IPS-18c (cell line): ENCODE measurements at regions not wholly inside any gene's neighbourhood (a gene's known extent, or its start where the extent isn't known, plus 50 kb on each side); places are given as distances from the start of the nearest gene placed in this dataset.

Experiments used
- H3K4me3 ChIP-seq: 2 replicates; pipeline ENCODE4 v1.7.0; 2013; ENCODE audit warnings: low read depth, mild to moderate bottlenecking, low read length, moderate library complexity; ENCODE audit not compliant: insufficient read depth
- H3K9me3 ChIP-seq: one replicate; pipeline ENCODE4 v1.6.1; 2013; ENCODE audit warnings: mild to moderate bottlenecking, low read length, moderate library complexity; ENCODE audit not compliant: control insufficient read depth, insufficient read depth

GRCh38 chr7:91323626-91324158 lies 59.5 kb downstream of the FZD1 start:
- Histone ChIP-seq H3K4me3 (no peak overlapping the region), H3K9me3 (no peaks in the 10 kb centered on the region)

DNA sequence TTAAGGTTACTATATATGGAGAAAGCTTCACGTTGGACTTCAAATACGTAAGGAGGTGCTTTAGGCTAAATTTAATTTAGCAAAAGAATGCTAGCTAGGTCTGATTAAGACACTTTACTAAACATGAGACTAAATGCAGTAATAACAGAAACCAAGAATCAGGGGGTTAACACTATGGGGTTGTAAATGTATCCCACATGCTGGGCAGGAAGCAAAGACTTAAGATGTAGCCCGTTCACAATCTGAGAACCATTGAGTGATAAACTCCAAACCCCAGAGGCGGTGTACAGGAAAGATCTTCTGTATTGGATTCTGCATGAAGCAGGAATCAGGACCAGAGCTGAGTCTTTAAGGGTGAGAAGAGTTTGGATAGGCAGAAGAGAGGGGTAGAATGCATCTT lies 60.4 kb downstream of the FZD1 start:
- Histone ChIP-seq H3K9me3 (no peaks in the 10 kb centered on the region), H3K4me3 (no peak overlapping the region)

DNA sequence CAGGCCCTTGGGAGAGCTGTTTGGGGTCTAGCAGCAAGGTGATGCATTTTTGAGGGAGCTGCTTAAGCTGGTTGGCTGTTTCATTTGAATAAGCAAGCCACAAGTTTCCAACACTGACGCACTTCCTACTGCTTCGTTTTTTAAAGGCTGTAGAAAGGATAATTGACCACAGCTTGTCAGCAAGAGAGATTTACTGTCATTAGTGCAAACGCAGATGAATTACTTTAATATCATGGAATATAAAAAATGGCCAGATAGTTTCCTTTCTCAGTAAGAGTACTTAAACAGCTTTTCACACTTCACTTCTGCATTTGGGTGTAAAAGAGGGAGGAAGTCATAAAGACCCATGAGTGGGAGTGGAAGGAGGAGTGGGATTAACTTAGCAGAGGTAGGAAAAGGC lies 61.5 kb downstream of the FZD1 start:
- Histone ChIP-seq H3K9me3 (no peaks in the 10 kb centered on the region), H3K4me3 (no peak overlapping the region)

DNA sequence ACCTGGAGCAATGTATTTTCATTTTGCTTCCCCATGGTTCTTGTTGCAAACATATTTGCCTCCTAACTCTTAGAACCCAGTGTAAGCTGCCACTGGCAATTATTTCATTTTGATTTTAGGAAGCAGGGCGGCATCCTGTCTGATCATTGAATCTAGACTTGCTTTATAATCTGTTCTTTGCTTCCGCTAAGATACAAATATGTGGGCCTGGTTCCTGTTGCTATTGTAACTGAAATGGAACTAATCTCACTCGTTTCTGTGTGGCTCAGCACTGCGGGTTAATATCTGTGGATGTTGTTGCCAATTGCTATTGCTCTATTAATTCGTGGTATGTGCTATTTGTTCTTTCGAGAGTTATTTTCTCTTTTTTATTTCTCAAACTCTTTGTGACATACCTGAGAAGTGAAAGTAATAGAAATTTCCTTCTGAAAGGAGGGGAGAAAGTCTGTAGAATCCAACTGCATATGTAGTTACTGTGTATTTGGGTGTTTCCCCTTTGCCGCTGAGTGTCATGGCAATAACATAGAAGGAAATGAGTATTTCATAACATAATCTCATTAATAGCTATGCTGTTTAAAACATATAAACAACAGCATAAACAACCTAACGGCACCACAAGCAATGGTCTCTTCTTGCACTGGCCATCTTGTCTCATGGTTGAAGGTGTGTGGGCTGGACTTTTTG lies 62.4 kb downstream of the FZD1 start:
- no peak overlapping the region for H3K4me3 ChIP-seq
- no peaks in the 10 kb centered on the region for H3K9me3 ChIP-seq

- no peak overlapping the region for H3K4me3 ChIP-seq
- no peaks in the 10 kb centered on the region for H3K9me3 ChIP-seq
Measured at GRCh38 chr7:91327346-91327745, 63.1 kb downstream of the FZD1 start.

DNA sequence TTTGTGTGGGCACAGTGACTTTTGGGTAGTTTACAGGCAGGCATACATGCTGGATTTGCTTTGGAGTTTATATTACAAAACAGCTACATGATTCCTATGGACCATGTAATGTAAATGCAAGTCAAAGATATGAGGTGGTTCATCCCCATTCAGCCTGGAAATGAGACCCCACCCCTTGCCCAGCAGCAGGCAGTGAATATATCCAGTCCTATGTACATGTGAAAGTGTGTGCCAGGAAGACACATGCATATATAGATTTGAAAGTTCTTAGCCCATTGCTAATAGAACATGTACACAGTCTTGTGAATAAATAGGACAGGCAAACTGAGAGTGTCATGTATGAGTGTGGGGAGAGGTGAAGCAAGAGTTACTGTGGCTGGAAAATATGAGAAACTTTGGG lies 65.3 kb downstream of the FZD1 start:
- no peak overlapping the region for H3K4me3 ChIP-seq
- H3K9me3 ChIP-seq = no peaks in the 10 kb centered on the region

DNA sequence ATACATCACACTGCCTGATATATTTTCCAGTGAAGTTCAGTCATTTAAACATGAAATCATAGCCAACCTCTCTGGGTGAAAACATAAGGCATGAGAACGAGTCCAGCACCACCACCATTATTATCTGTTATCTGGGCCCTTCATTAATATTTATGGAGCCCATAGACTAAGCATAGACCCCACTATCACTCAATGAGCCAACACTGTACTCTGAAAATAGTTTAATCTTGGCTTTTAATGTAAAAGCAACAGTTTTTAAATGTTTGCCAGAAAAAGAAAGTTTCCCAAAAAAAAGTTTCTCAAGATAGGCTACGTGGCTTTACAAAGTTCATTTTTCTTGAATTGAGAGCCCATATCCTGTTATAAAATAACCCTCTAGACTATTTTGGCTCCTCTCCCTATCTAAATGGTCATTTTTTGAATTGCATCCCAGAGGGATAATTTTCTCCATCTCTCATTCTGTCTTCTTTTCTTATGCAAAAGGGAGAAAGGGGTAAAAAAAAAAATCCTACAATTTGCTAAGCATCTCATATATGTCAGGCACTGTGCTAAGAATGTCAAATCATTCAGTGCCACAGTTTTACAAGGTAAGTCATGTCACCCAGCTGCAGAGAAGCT lies 66.1 kb downstream of the FZD1 start:
- H3K9me3 ChIP-seq = no peaks in the 10 kb centered on the region
- H3K4me3 ChIP-seq = no peak overlapping the region

DNA sequence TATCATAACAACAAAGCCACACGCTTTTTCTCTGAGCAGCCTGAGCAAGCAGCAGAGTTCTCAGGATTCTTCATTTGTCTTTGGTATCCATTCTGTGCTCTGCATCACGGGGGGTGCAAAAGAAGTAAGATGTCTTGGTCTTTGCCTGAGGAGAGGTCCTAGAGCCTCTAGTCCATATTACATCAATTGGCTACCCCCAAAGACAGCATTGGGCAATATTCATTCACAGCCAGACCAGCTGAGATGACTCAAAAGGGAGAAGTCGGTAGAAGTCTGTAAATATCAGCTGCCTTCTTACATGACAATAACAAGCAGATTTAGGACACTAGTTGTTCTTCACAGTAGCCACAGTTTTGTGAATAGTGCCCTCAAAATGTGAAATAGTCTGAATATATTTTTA lies 66.6 kb downstream of the FZD1 start:
- H3K4me3 ChIP-seq = no peak overlapping the region
- no peaks in the 10 kb centered on the region for H3K9me3 ChIP-seq

GRCh38 chr7:91336106-91336505 lies 71.9 kb downstream of the FZD1 start:
- H3K4me3 ChIP-seq = no peak overlapping the region
- H3K9me3 ChIP-seq = no peaks in the 10 kb centered on the region

GRCh38 chr7:91338226-91339020 lies 74.2 kb downstream of the FZD1 start:
- Histone ChIP-seq H3K4me3 (no peak overlapping the region), H3K9me3 (no peaks in the 10 kb centered on the region)

DNA sequence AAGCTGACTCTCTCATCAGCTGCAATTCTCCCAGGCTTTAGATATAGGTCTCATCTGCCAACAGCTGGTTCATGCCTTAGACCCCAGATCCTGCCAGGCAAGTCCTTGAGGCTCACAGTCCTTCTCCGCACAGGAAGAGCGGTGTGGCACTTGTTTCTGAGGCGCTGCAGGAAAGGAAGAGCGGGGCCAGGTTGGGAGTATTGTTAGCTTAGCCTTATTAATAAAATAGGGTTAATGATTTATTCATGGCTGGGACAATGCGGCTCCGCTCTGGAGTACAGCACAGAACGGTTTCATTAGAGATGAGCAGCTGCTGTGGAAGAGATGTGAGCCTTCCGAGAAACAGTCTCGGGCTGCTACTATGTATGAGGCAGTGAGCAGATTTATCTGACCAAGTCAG lies 78.1 kb downstream of the FZD1 start:
- Histone ChIP-seq H3K9me3 (no peaks in the 10 kb centered on the region), H3K4me3 (no peak overlapping the region)

DNA sequence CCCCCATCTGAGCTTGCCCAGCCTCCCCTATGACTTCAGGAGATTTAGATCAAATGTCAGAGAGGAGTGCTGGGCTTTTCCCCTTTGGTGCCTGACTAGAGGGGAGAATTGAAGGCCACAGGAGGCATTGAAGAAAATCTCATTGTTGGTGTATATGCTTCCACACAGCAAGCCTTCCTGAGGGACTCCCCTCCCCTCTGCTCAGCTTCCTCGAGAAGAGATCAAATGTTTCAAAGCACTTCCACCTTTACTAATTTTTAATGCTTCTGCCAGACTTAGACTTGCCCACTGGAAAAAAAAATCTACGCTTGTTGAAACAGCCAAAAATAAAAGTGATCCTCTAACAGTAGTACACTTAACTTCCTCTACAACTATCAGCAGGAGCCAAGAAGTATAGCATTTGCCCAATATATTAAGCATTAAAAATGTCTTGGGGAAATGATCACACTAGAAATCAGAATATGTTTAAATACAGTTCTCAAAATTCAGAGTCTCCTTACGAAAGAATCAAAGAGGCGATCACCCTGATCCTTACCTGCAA lies 79.3 kb downstream of the FZD1 start:
- Histone ChIP-seq H3K9me3 (no peaks in the 10 kb centered on the region), H3K4me3 (no peak overlapping the region)

GRCh38 chr7:91343996-91344629 lies 79.9 kb downstream of the FZD1 start:
- H3K9me3 ChIP-seq = no peaks in the 10 kb centered on the region
- no peak overlapping the region for H3K4me3 ChIP-seq

GRCh38 chr7:91344911-91345310 lies 80.7 kb downstream of the FZD1 start:
- no peaks in the 10 kb centered on the region for H3K9me3 ChIP-seq
- H3K4me3 ChIP-seq = no peak overlapping the region

- Histone ChIP-seq H3K4me3 (no peak overlapping the region), H3K9me3 (no peaks in the 10 kb centered on the region)
Measured at GRCh38 chr7:91345449-91345848, 81.2 kb downstream of the FZD1 start.

DNA sequence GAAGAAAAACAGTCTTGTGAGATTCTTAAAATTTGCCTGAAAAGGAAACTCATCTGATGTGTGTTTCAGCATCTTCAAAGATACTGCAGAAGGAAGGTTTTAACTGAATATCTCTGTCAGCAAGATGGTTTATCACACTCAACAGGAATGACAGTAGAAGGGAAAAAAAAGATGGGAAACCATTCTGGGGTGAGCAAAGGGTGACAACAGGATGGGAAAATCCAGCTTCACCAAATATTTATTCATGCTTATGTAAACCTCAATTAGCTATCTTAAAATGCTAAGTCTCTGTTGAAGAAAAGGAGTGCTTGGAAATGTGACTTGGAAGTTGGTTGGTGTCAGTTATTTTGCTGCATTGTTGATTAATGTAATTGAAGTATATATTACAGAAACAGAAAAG lies 82.2 kb downstream of the FZD1 start:
- Histone ChIP-seq H3K9me3 (no peaks in the 10 kb centered on the region), H3K4me3 (no peak overlapping the region)

DNA sequence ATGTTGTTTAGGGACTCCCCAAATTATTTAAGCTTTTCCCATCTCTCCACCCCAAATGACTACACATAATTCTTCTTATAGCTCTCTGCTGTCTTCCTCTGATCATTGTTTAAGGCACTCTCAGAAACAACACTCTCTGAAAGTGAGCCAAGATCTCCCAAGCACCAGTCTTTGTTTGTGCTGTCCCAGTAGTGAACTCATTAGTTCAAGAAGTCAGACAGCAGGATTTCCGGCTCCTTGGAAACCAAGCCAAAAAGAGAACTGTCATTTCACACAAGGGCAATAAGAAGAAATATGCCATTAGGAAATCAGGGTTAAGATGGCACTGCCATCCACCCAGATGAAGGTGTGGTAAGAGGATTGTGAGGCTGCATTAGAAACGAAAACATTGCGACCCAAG lies 83.1 kb downstream of the FZD1 start:
- Histone ChIP-seq H3K9me3 (no peaks in the 10 kb centered on the region), H3K4me3 (no peak overlapping the region)
